GM12878 (cell line): ENCODE measurements at regions not wholly inside any gene's neighbourhood (a gene's known extent, or its start where the extent isn't known, plus 50 kb on each side); places are given as distances from the start of the nearest gene placed in this dataset.

Source experiments
- ATAC-seq: fragments of 200-7000 bp; cut with Tn5 transposase; 3 replicates; pipeline ENCODE4 v1.9.1; 2020; ENCODE audit warnings: mild to moderate bottlenecking, moderate library complexity
- BruUV-seq: library from RNA; stranded (reverse); fragments of 400-500 nt; replicated peaks from 2 replicates; lab custom pipeline; 2021; lab: Mats Ljungman, UMichigan
- CTCF ChIA-PET: fragments of 300-600 bp; sonication (Branson Sonifier 250); formaldehyde crosslinking; extraction: SDS; loops from one replicate; lab custom pipeline; 2021; ENCODE audit warnings: inconsistent platforms; lab: Yijun Ruan, JAX
- POLR2A ChIA-PET: fragments of 350-600 bp; formaldehyde crosslinking; extraction: SDS; loops from one replicate; lab custom pipeline; 2021; ENCODE audit warnings: inconsistent platforms; lab: Charles Lee
- RAD21 ChIA-PET: fragments of 300-600 bp; sonication (Branson Sonifier 250); formaldehyde crosslinking; loops from one replicate; lab custom pipeline; 2023; ENCODE audit warnings: antibody characterized with exemption; ENCODE audit not compliant: unreplicated experiment; lab: Charles Lee
- SMC1A ChIA-PET: fragments of 300-600 bp; sonication (Branson Sonifier 250); formaldehyde crosslinking; loops from one replicate; lab custom pipeline; 2023; ENCODE audit not compliant: unreplicated experiment, uncharacterized antibody; lab: Charles Lee
- DNase-seq: peaks from one replicate; pipeline ENCODE4 v3.0.0-alpha.2; 2011; ENCODE audit warnings: low read depth, low spot score
- FAIRE-seq: peaks from 3 replicates; lab custom pipeline; 2011; peaks lifted over from hg19 to GRCh38; lab: Jason Lieb, UNC
- H2AFZ ChIP-seq: 2 replicates; pipeline ENCODE4 v1.6.0; 2011; ENCODE audit warnings: low read depth, low read length, control low read depth; ENCODE audit not compliant: control insufficient read depth
- H3K27ac ChIP-seq: 2 replicates; pipeline ENCODE4 v1.5.1; 2011; ENCODE audit warnings: control low read depth; ENCODE audit not compliant: control insufficient read depth, insufficient read depth
- H3K27me3 ChIP-seq, 2 experiments: replicated peaks in 1 of 2; 2 replicates each; pipeline versions ENCODE4 v1.6.0 to v1.6.1; 2011; ENCODE audit warnings: low read length in 1 of 2; ENCODE audit not compliant: control insufficient read depth in 2 of 2, insufficient read depth in 2 of 2
- H3K36me3 ChIP-seq, 2 experiments: 2 replicates each; pipeline ENCODE4 v1.5.1; 2011; ENCODE audit warnings: low read length in 1 of 2; ENCODE audit not compliant: control insufficient read depth in 2 of 2, insufficient read depth in 2 of 2
- H3K4me1 ChIP-seq: 2 replicates; pipeline ENCODE4 v1.6.1; 2011; ENCODE audit warnings: mild to moderate bottlenecking, low read length, moderate library complexity, mixed read lengths; ENCODE audit not compliant: control insufficient read depth, insufficient read depth
- H3K4me2 ChIP-seq: 2 replicates; pipeline ENCODE4 v1.6.0; 2011; ENCODE audit warnings: control low read depth; ENCODE audit not compliant: control insufficient read depth, insufficient read depth
- H3K4me3 ChIP-seq: fragments of 200-600 bp; sonication (generic); 2 replicates; pipeline ENCODE4 v1.5.1; 2016
- H3K79me2 ChIP-seq: 2 replicates; pipeline ENCODE4 v1.6.0; 2011; ENCODE audit warnings: low read length; ENCODE audit not compliant: control insufficient read depth, insufficient read depth
- H3K9ac ChIP-seq: 2 replicates; pipeline ENCODE4 v1.8.0; 2011; ENCODE audit warnings: low read length, control low read depth, mixed read lengths; ENCODE audit not compliant: control insufficient read depth, insufficient read depth
- H3K9me3 ChIP-seq: replicated peaks from 3 replicates; pipeline ENCODE4 v1.5.1; 2011; ENCODE audit warnings: mild to moderate bottlenecking, low read length; ENCODE audit not compliant: control insufficient read depth, insufficient read depth
- H4K20me1 ChIP-seq: 2 replicates; pipeline ENCODE4 v1.6.0; 2011; ENCODE audit not compliant: control insufficient read depth, insufficient read depth
- ATF3 ChIP-seq: IDR thresholded peaks from 2 replicates; pipeline ENCODE4 v1.6.1; 2011; ENCODE audit warnings: low read depth, mild to moderate bottlenecking, low read length, moderate library complexity, borderline replicate concordance; ENCODE audit errors: extremely low read depth
- BRCA1 ChIP-seq: IDR thresholded peaks from 2 replicates; pipeline ENCODE4 v1.6.1; 2011; ENCODE audit warnings: low read depth, low read length, improper control_type of control experiment
- EGR1 ChIP-seq, 2 experiments: IDR thresholded peaks; 1 replicate in 1 of 2; 2 replicates in 1 of 2; pipeline ENCODE4 v1.6.1; 2011 to 2012; ENCODE audit warnings: low read depth in 2 of 2, low read length in 2 of 2, borderline replicate concordance in 1 of 2, mild to moderate bottlenecking in 1 of 2, moderate library complexity in 1 of 2
- MEF2A ChIP-seq: IDR thresholded peaks from 2 replicates; pipeline ENCODE4 v1.6.1; 2011; ENCODE audit warnings: low read depth, mild to moderate bottlenecking, low read length, moderate library complexity; ENCODE audit not compliant: insufficient read depth
- NR2C2 ChIP-seq: IDR thresholded peaks from 2 replicates; pipeline ENCODE4 v1.6.1; 2011; ENCODE audit warnings: borderline replicate concordance, low read depth; ENCODE audit not compliant: control insufficient read depth, insufficient read length
- PKNOX1 ChIP-seq: fragments of 450-650 bp; IDR thresholded peaks from 2 replicates; pipeline ENCODE4 v1.6.1; 2016; ENCODE audit warnings: mild to moderate bottlenecking
- WGBS: methylation state at CpG from one replicate; pipeline ENCODE4 v1.1.6; 2016; ENCODE audit warnings: low lambda C conversion rate; ENCODE audit not compliant: insufficient replicate concordance, insufficient coverage; ENCODE audit errors: missing lambda C conversion rate; 5-methylcytosine and 5-hydroxymethylcytosine counted together
- in situ Hi-C: fragments of 300-500 bp; cut with MboI; formaldehyde crosslinking; loops from 9 replicates; pipeline ENCODE4 v1.14.3; 2018; ENCODE audit warnings: mixed read lengths
- intact Hi-C: fragments of 100-400 bp; cut with micrococcal nuclease; formaldehyde crosslinking; loops from one replicate; pipeline ENCODE4 v1.14.2; 2022; ENCODE audit not compliant: unreplicated experiment

- ChIA-PET SMC1A (interaction anchor here (1.5 kb wide), 1 partner anchor 11 kb away, joined by 4 read pairs; no protein-coding TSS in a partner anchor), POLR2A (no interaction called here)
- Histone ChIP-seq H2AFZ (no peak overlapping the region), H3K27me3 (no peaks in the 10 kb centered on the region), H3K4me3 (no peak overlapping the region), H4K20me1 (no peaks in the 10 kb centered on the region), H3K4me1 (no peaks in the 10 kb centered on the region), H3K79me2 (no peaks in the 10 kb centered on the region), H3K4me2 (no peak overlapping the region)
- BruUV-seq: no TSS peak
- WGBS: 3% methylated on average over 4 of the region's 4 CpGs
- in situ Hi-C loops: no loop called here
- ATAC-seq: no peak
- no peak for FAIRE-seq
- intact Hi-C loops: no loop called here
- no peak for DNase-seq
- TF ChIP-seq EGR1 (IDR thresholded peaks at IDR 0.05; ENCODE audit: borderline replicate concordance in 1 of 2, low read depth in 2 of 2, low read length in 2 of 2) (no peak), PKNOX1 (no peak), MEF2A (no peak), BRCA1 (no peak), NR2C2 (no peak), ATF3 (no peak)
- TF ChIP-seq, all 136 proteins: peak for 0
- Histone ChIP-seq H3K27ac (no peak overlapping the region), H3K36me3 (no peaks in the 10 kb centered on the region), H3K9ac (no peak overlapping the region), H3K9me3 (no peaks in the 10 kb centered on the region; the same call in 2 of the 3 replicates)
- ChIA-PET RAD21 (interaction anchor here (1.1 kb wide), 1 partner anchor 12 kb away, joined by 3 read pairs; no protein-coding TSS in a partner anchor), CTCF (no interaction called here)
These were observed 1236.6 kb downstream of the BCL11B start for GRCh38 chr14:98035396-98035795.
